Fibroblast of lung (primary cell): ENCODE measurements at regions not wholly inside any gene's neighbourhood (a gene's known extent, or its start where the extent isn't known, plus 50 kb on each side); places are given as distances from the start of the nearest gene placed in this dataset.

Source experiments
- CTCF ChIP-seq, 2 donors: IDR thresholded peaks in 1 of 2; conservative IDR thresholded peaks in 1 of 2; 1 replicate in 1 of 2; 2 replicates in 1 of 2; pipeline ENCODE4 v1.5.1; 2011 to 2012; ENCODE audit warnings: low read length in 2 of 2, control low read depth in 1 of 2, inconsistent platforms in 1 of 2, low read depth in 1 of 2, mild to moderate bottlenecking in 1 of 2
- EZH2 ChIP-seq: IDR thresholded peaks from 2 replicates; pipeline ENCODE4 v1.5.1; 2012; ENCODE audit warnings: low read length, control low read depth, mild to moderate bottlenecking; ENCODE audit errors: missing control alignments

GRCh38 chr3:176840641-176841286 lies 356.5 kb downstream of the TBL1XR1 start:
- TF ChIP-seq CTCF (conservative IDR thresholded peaks at IDR 0.05 in 1 of 2, IDR thresholded peaks at IDR 0.05 in 1 of 2; ENCODE audit: low read depth in 1 of 2, low read length in 2 of 2) (no peak), EZH2 (no peak)
